ENCODE measurements at regions not wholly inside any gene's neighbourhood (a gene's known extent, or its start where the extent isn't known, plus 50 kb on each side); places are given as distances from the start of the nearest gene placed in this dataset.

DNA sequence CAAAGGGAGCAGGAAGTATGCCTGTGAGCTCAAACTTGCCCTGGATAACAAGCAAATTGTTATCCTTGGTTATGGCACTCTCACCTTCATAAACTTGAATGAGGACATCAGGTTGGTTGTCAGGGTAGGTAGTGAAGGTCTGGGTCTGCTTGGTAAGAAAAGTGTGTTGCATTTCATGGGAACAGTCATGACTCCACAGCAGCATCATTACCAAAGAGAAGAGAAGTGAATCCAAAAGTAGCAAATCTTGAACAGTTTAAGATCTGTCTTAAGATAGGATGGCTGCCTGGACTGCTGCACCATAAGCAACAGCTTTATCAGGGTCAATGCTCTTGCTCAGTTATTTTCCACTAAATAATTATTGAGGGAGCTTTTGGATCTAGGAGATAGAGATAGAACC is 350.7 kb upstream of the MAP2 start:
- TF ChIP-seq, protein P1, sequence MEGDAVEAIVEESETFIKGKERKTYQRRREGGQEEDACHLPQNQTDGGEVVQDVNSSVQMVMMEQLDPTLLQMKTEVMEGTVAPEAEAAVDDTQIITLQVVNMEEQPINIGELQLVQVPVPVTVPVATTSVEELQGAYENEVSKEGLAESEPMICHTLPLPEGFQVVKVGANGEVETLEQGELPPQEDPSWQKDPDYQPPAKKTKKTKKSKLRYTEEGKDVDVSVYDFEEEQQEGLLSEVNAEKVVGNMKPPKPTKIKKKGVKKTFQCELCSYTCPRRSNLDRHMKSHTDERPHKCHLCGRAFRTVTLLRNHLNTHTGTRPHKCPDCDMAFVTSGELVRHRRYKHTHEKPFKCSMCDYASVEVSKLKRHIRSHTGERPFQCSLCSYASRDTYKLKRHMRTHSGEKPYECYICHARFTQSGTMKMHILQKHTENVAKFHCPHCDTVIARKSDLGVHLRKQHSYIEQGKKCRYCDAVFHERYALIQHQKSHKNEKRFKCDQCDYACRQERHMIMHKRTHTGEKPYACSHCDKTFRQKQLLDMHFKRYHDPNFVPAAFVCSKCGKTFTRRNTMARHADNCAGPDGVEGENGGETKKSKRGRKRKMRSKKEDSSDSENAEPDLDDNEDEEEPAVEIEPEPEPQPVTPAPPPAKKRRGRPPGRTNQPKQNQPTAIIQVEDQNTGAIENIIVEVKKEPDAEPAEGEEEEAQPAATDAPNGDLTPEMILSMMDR (IDR thresholded peaks at IDR 0.05), result no peak
- no peak for TF ChIP-seq POLR2A (IDR thresholded peaks at IDR 0.05)

Measured in uterus (tissue), 2 donors.